Epithelial cell of proximal tubule (primary cell): ENCODE measurements at regions not wholly inside any gene's neighbourhood (a gene's known extent, or its start where the extent isn't known, plus 50 kb on each side); places are given as distances from the start of the nearest gene placed in this dataset.

Experiments
- DNase-seq: peaks from one replicate; pipeline ENCODE4 v3.0.0-alpha.2; 2011; ENCODE audit warnings: low read depth
- H3K4me3 ChIP-seq: 2 replicates; pipeline ENCODE4 v1.5.1; 2011; ENCODE audit warnings: low read depth, mild to moderate bottlenecking, low read length
- CTCF ChIP-seq: conservative IDR thresholded peaks from 2 replicates; pipeline ENCODE4 v1.5.1; 2012; ENCODE audit warnings: low read depth, mild to moderate bottlenecking, low read length

GRCh38 chr1:168863772-168864171, 134.8 kb upstream of the DPT start:
- H3K4me3 ChIP-seq: no peak overlapping the region
- no peak for DNase-seq
- no peak for TF ChIP-seq CTCF

- no peak for DNase-seq
- no peak overlapping the region for H3K4me3 ChIP-seq
- TF ChIP-seq CTCF: no peak
Observed at GRCh38 chr1:168864266-168864665, 135.3 kb upstream of the DPT start.

GRCh38 chr1:168865850-168866620, 137.0 kb upstream of the DPT start:
- H3K4me3 ChIP-seq: no peak overlapping the region
- TF ChIP-seq CTCF: no peak

GRCh38 chr1:168867941-168868634, 139.1 kb upstream of the DPT start:
- no peak for DNase-seq
- H3K4me3 ChIP-seq: no peak overlapping the region
- no peak for TF ChIP-seq CTCF

More at GRCh38 chr1:168865850-168866620, 137.0 kb upstream of the DPT start:
- no peak for DNase-seq

- no peak for DNase-seq
- no peak for TF ChIP-seq CTCF
- H3K4me3 ChIP-seq: no peak overlapping the region
Observed at GRCh38 chr1:168871531-168871930, 142.5 kb upstream of the DPT start.

- no peak for DNase-seq
- H3K4me3 ChIP-seq: no peak overlapping the region
Observed at GRCh38 chr1:168875831-168876230, 146.8 kb upstream of the DPT start.

More at GRCh38 chr1:168875831-168876230, 146.8 kb upstream of the DPT start:
- no peak for TF ChIP-seq CTCF
